ENCODE measurements at regions not wholly inside any gene's neighbourhood (a gene's known extent, or its start where the extent isn't known, plus 50 kb on each side); places are given as distances from the start of the nearest gene placed in this dataset.
"Not testable (repeated sequence)": the region's sequence is repeated elsewhere in the genome, so short reads cannot be mapped to it uniquely, and the experiment has no call there.

- DNase-seq: no peak
Measured at GRCh38 chr12:88870000-88870737, 289.9 kb upstream of the KITLG start.

- no peak for DNase-seq
Measured at GRCh38 chr12:88868050-88868449, 287.8 kb upstream of the KITLG start.

GRCh38 chr12:88867510-88867909 is 287.2 kb upstream of the KITLG start:
- no peak for DNase-seq

GRCh38 chr12:88866881-88867280 is 286.6 kb upstream of the KITLG start:
- no peak for DNase-seq

- no peak for DNase-seq
Measured at GRCh38 chr12:88865537-88865936, 285.3 kb upstream of the KITLG start.

- no peak for DNase-seq
Measured at GRCh38 chr12:88860851-88861250, 280.6 kb upstream of the KITLG start.

GRCh38 chr12:88856201-88856600 is 275.9 kb upstream of the KITLG start:
- DNase-seq: no peak

GRCh38 chr12:88855301-88855700 is 275.0 kb upstream of the KITLG start:
- DNase-seq: no peak

- no peak for DNase-seq
Measured at GRCh38 chr12:88854260-88854659, 274.0 kb upstream of the KITLG start.

GRCh38 chr12:88847246-88847645 is 267.0 kb upstream of the KITLG start:
- not testable (repeated sequence) for DNase-seq

- DNase-seq: no peak
Measured at GRCh38 chr12:88844426-88844825, 264.2 kb upstream of the KITLG start.

- no peak for DNase-seq
Measured at GRCh38 chr12:88842314-88842713, 262.0 kb upstream of the KITLG start.

GRCh38 chr12:88839486-88839885 is 259.2 kb upstream of the KITLG start:
- DNase-seq: no peak

GRCh38 chr12:88836156-88836555 is 255.9 kb upstream of the KITLG start:
- DNase-seq: no peak

GRCh38 chr12:88834226-88834625 is 254.0 kb upstream of the KITLG start:
- DNase-seq: no peak

- DNase-seq: no peak
Measured at GRCh38 chr12:88833641-88834116, 253.4 kb upstream of the KITLG start.

- DNase-seq: not testable (repeated sequence)
Measured at GRCh38 chr12:88828537-88828936, 248.3 kb upstream of the KITLG start.

- no peak for DNase-seq
Measured at GRCh38 chr12:88820012-88820411, 239.7 kb upstream of the KITLG start.

- no peak for DNase-seq
Measured at GRCh38 chr12:88816201-88816600, 235.9 kb upstream of the KITLG start.

GRCh38 chr12:88814779-88815178 is 234.5 kb upstream of the KITLG start:
- no peak for DNase-seq

GRCh38 chr12:88812610-88813009 is 232.3 kb upstream of the KITLG start:
- no peak for DNase-seq

GRCh38 chr12:88810806-88811205 is 230.5 kb upstream of the KITLG start:
- DNase-seq: no peak

GRCh38 chr12:88809841-88810240 is 229.6 kb upstream of the KITLG start:
- DNase-seq: not testable (repeated sequence)

GRCh38 chr12:88805692-88806091 is 225.4 kb upstream of the KITLG start:
- DNase-seq: no peak

GRCh38 chr12:88805286-88805685 is 225.0 kb upstream of the KITLG start:
- no peak for DNase-seq

All from stimulated activated CD4-positive, alpha-beta T cell treated with anti-CD3 and anti-CD28 coated beads, Interleukin-4, amount 100 ng/mL, for 4 hours (primary cell).